Ovary (tissue), 7 donors: ENCODE measurements at regions not wholly inside any gene's neighbourhood (a gene's known extent, or its start where the extent isn't known, plus 50 kb on each side); places are given as distances from the start of the nearest gene placed in this dataset.

Experiments
- DNase-seq, 5 donors: peaks; one replicate each; pipeline ENCODE4 v3.0.0-alpha.2; 2019 to 2020
- H3K27ac ChIP-seq, 2 donors: fragments of 200-600 bp; one replicate each; pipeline versions ENCODE4 v1.5.1 to v1.8.0; 2019 to 2022
- H3K27me3 ChIP-seq: fragments of 200-600 bp; one replicate; pipeline ENCODE4 v1.8.0; 2022
- H3K36me3 ChIP-seq: fragments of 200-600 bp; sonication (generic); one replicate; pipeline ENCODE4 v1.5.1; 2019
- H3K4me1 ChIP-seq: one replicate; pipeline ENCODE4 v1.8.1; 2013; ENCODE audit warnings: mild to moderate bottlenecking, moderate library complexity; ENCODE audit not compliant: insufficient read depth
- H3K4me3 ChIP-seq: fragments of 200-600 bp; sonication (generic); one replicate; pipeline ENCODE4 v1.5.1; 2017
- H3K9me3 ChIP-seq, 2 donors: fragments of 200-600 bp in 1 of 2; sonication (generic) in 1 of 2; one replicate each; pipeline versions ENCODE4 v1.5.1 to v1.8.1; 2013 to 2019; ENCODE audit warnings: mild to moderate bottlenecking in 1 of 2, moderate library complexity in 1 of 2
- CTCF ChIP-seq, 3 donors: fragments of 450-650 bp in 2 of 3; fragments of 200-600 bp in 1 of 3; IDR thresholded peaks; one replicate each; pipeline versions ENCODE4 v1.5.1 to v1.8.0; 2016 to 2022; ENCODE audit warnings: antibody characterized with exemption in 3 of 3, mild to moderate bottlenecking in 1 of 3
- EP300 ChIP-seq: sonication (generic); formaldehyde crosslinking; IDR thresholded peaks from one replicate; pipeline ENCODE4 v1.6.1; 2017; ENCODE audit warnings: antibody characterized with exemption
- POLR2A ChIP-seq: fragments of 450-650 bp; IDR thresholded peaks from one replicate; pipeline ENCODE4 v1.6.1; 2017; ENCODE audit warnings: antibody characterized with exemption, mild to moderate bottlenecking, moderate library complexity
- WGBS, 3 donors: extraction: QIAGEN DNeasy Blood & Tissue Kit in 1 of 3; methylation state at CpG; one replicate each; pipeline versions ENCODE4 v1.1.5 to v1.1.7; 2013 to 2017; 5-methylcytosine and 5-hydroxymethylcytosine counted together
- intact Hi-C, 4 donors: fragments of 100-400 bp; cut with DNase I; formaldehyde crosslinking; loops; one replicate each; pipeline versions ENCODE4 v1.11.0 to v1.15.1; 2022 to 2023
- donor health status: DM: no; HTN: no; CAD: no; lungs with moderate emphysema.
- donor health status: DM: no; HTN: no; CAD: no.
- donor health status: Bipolar disorder and iron deficiency.
- donor health status: DM: no; HTN: no; CAD: no.
- donor health status: DM: yes; HTN: yes; CAD: no.

DNA sequence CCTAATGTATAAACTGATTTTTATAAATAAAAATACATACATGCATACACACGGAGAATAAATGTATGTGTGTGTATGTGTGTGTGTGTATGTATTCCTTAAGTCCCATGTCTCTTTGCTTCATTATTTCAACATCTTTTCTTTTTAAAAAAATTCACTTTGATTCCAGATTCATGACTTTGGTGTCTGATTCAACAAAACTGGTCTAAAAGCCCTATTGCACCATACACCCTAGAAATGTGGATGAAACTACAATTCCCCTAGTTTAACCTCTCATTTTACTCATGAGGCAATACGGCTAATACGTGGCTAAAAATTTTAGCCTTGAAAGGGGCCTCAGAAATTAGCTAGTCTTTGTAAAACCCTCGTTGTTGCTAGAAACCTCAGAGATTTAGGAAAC, 228.1 kb downstream of the ADAMTS9 start:
- no peak for TF ChIP-seq CTCF (IDR thresholded peaks at IDR 0.05)
- no peak for TF ChIP-seq EP300
- TF ChIP-seq POLR2A: no peak

GRCh38 chr3:64457811-64458210, 230.0 kb downstream of the ADAMTS9 start:
- TF ChIP-seq EP300 (no peak), POLR2A (no peak), CTCF (IDR thresholded peaks at IDR 0.05) (no peak)
- 70 to 83% (median 77%) methylated on average over 5 of the region's 5 CpGs for WGBS, 3 donors
- Histone ChIP-seq H3K9me3 (no peaks in the 10 kb centered on the region), H3K27me3 (no peaks in the 10 kb centered on the region), H3K27ac (no peak overlapping the region), H3K4me1 (peaks cover 4% of the 10 kb centered on the region), H3K36me3 (no peaks in the 10 kb centered on the region), H3K4me3 (no peak overlapping the region)
- DNase-seq: no peak
- intact Hi-C loops: no loop called here

More for the DNA sequence above, 228.1 kb downstream of the ADAMTS9 start:
- no peak overlapping the region for H3K27ac ChIP-seq
- intact Hi-C loops: no loop called here
- DNase-seq: no peak
- 48 to 77% (median 49%) methylated on average over 4 of the region's 4 CpGs for WGBS, 3 donors
- no peaks in the 10 kb centered on the region for H3K9me3 ChIP-seq
- H3K4me3 ChIP-seq: no peak overlapping the region
- H3K36me3 ChIP-seq: no peaks in the 10 kb centered on the region
- peaks cover 7% of the 10 kb centered on the region for H3K4me1 ChIP-seq
- H3K27me3 ChIP-seq: no peaks in the 10 kb centered on the region

DNA sequence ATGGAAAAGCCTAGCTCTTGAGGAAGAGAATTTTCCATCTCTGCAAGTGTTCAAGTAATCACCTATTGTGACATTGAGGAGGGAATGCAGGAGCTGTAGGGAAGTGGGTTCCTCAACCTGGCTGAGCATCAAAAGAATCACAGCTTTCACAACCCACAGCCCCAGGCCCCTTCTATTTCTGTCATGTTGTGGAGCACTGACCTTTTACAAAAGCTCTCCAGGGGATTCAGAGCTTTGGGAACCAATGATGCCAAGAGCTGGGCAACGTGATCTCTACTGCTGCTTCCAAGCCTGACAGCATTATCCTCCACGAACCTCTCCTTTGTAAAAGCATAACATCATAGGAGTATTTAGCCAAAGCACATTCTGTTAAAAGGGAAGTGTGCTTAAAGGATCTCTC, 231.1 kb downstream of the ADAMTS9 start:
- WGBS, 3 donors: 40 to 51% (median 47%) methylated on average over 2 of the region's 2 CpGs
- no peaks in the 10 kb centered on the region for H3K36me3 ChIP-seq
- no peaks in the 10 kb centered on the region for H3K9me3 ChIP-seq
- intact Hi-C loops: no loop called here
- DNase-seq: no peak
- H3K4me3 ChIP-seq: no peak overlapping the region
- H3K4me1 ChIP-seq: peaks cover 2% of the 10 kb centered on the region
- H3K27ac ChIP-seq: no peak overlapping the region
- no peak for TF ChIP-seq POLR2A
- no peak for TF ChIP-seq CTCF (IDR thresholded peaks at IDR 0.05)
- TF ChIP-seq EP300: no peak
- no peaks in the 10 kb centered on the region for H3K27me3 ChIP-seq

- TF ChIP-seq POLR2A (no peak), CTCF (IDR thresholded peaks at IDR 0.05) (no peak), EP300 (no peak)
- Histone ChIP-seq H3K36me3 (no peaks in the 10 kb centered on the region), H3K9me3 (no peaks in the 10 kb centered on the region), H3K4me1 (no peaks in the 10 kb centered on the region), H3K27ac (no peak overlapping the region), H3K27me3 (no peaks in the 10 kb centered on the region), H3K4me3 (no peak overlapping the region)
- intact Hi-C loops: no loop called here
- DNase-seq: no peak
Observed at GRCh38 chr3:64455351-64455750, 230.1 kb upstream of the PRICKLE2 start.

DNA sequence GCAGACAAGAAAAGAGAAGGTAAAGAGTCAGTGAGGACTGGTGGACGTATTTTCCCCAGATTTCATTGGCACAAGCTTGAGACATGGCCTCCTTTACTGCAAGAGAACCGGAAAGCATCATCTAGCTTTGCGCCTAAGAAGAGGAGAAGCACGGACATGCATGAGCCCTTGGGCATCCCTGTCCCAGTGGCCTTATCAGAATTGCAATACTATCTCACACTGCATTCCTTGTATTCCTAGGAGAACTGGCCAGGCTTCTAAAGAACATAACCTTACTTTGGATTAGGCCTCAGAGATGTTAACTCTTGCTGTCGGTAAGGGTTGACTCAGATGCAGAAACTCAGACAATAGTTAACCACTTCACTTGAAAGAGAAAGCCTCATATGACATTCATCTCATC, 229.5 kb upstream of the PRICKLE2 start:
- WGBS, 3 donors: 82 to 93% (median 92%) methylated on average over 5 of the region's 5 CpGs

More for the DNA sequence above, 229.5 kb upstream of the PRICKLE2 start:
- no peaks in the 10 kb centered on the region for H3K27me3 ChIP-seq
- no peak for DNase-seq
- intact Hi-C loops: no loop called here
- no peak overlapping the region for H3K27ac ChIP-seq
- no peaks in the 10 kb centered on the region for H3K36me3 ChIP-seq
- no peaks in the 10 kb centered on the region for H3K4me1 ChIP-seq
- no peak for TF ChIP-seq EP300
- no peak for TF ChIP-seq CTCF (IDR thresholded peaks at IDR 0.05)
- TF ChIP-seq POLR2A: no peak
- H3K9me3 ChIP-seq: no peaks in the 10 kb centered on the region
- no peak overlapping the region for H3K4me3 ChIP-seq
